ENCODE measurements at regions not wholly inside any gene's neighbourhood (a gene's known extent, or its start where the extent isn't known, plus 50 kb on each side); places are given as distances from the start of the nearest gene placed in this dataset.
"Not testable (repeated sequence)": the region's sequence is repeated elsewhere in the genome, so short reads cannot be mapped to it uniquely, and the experiment has no call there.

GRCh38 chr5:158246661-158247060, 387.7 kb upstream of the CLINT1 start:
- H3K27ac Mint-ChIP-seq = no peak overlapping the region
- DNase-seq (ENCODE audit: low spot score in 2 of 2) (no peak), ATAC-seq (no peak)
- H3K36me3 Mint-ChIP-seq = no peaks in the 10 kb centered on the region
- H3K9me3 Mint-ChIP-seq = no peaks in the 10 kb centered on the region

GRCh38 chr5:158245513-158245912, 386.6 kb upstream of the CLINT1 start:
- Mint-ChIP-seq H3K27ac (no peak overlapping the region), H3K9me3 (no peaks in the 10 kb centered on the region), H3K36me3 (no peaks in the 10 kb centered on the region)
- no peak for ATAC-seq
- DNase-seq (ENCODE audit: low spot score in 2 of 2) = no peak

GRCh38 chr5:158244882-158245281, 385.9 kb upstream of the CLINT1 start:
- Mint-ChIP-seq H3K9me3 (peaks cover 0 to 3% of the 10 kb centered on the region in 2 donors), H3K27ac (no peak overlapping the region), H3K36me3 (no peaks in the 10 kb centered on the region)
- no peak for DNase-seq (ENCODE audit: low spot score in 2 of 2)
- ATAC-seq = no peak

- Mint-ChIP-seq H3K27ac (no peak overlapping the region), H3K9me3 (peaks cover 7 to 11% of the 10 kb centered on the region in 2 donors), H3K36me3 (no peaks in the 10 kb centered on the region)
- DNase-seq (ENCODE audit: low spot score in 2 of 2) (no peak), ATAC-seq (peak in 1 of 2 donors; percentile 16)
Measured at GRCh38 chr5:158236511-158237335, 377.8 kb upstream of the CLINT1 start.

DNA sequence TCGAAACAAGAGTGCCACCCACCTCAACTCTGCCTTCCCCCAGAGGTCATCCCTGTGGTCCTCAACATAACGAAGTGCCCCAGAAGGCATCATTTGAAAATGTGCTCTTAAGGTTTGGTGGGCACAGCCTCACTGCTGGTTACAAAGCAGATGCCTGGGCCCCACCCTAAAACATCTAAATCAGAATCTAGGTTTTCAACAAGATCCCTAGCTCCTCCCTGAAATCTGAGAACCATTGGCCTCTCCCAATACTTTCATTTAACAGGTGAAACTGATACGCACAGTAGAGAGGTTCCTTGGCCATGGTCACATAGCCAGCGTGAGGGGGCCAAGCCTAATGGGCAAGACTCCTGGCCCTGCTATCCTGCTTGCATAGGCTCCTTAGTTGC, 376.2 kb upstream of the CLINT1 start:
- H3K27ac Mint-ChIP-seq = no peak overlapping the region

GRCh38 chr5:158234323-158235158, 375.6 kb upstream of the CLINT1 start:
- Mint-ChIP-seq H3K36me3 (no peaks in the 10 kb centered on the region), H3K9me3 (peaks cover 5% of the 10 kb centered on the region in 2 donors), H3K27ac (no peak overlapping the region)
- DNase-seq (ENCODE audit: low spot score in 2 of 2) (no peak), ATAC-seq (peak in 1 of 2 donors; percentile 28)

More for the DNA sequence above, 376.2 kb upstream of the CLINT1 start:
- ATAC-seq = no peak
- peaks cover 7 to 11% of the 10 kb centered on the region in 2 donors for H3K9me3 Mint-ChIP-seq
- H3K36me3 Mint-ChIP-seq = no peaks in the 10 kb centered on the region
- no peak for DNase-seq (ENCODE audit: low spot score in 2 of 2)

- ATAC-seq (no peak), DNase-seq (ENCODE audit: low spot score in 2 of 2) (no peak)
- Mint-ChIP-seq H3K9me3 (peaks cover 4% of the 10 kb centered on the region in 2 donors), H3K36me3 (no peaks in the 10 kb centered on the region), H3K27ac (no peak overlapping the region)
Measured at GRCh38 chr5:158233735-158234322, 374.9 kb upstream of the CLINT1 start.

GRCh38 chr5:158227314-158227713, 368.4 kb upstream of the CLINT1 start:
- not testable (repeated sequence) for H3K36me3 Mint-ChIP-seq; DNase-seq (ENCODE audit: low spot score in 2 of 2); ATAC-seq; H3K27ac Mint-ChIP-seq; H3K9me3 Mint-ChIP-seq

- DNase-seq (ENCODE audit: low spot score in 2 of 2) (no peak), ATAC-seq (no peak)
- peaks cover 4% of the 10 kb centered on the region in 2 donors for H3K9me3 Mint-ChIP-seq
- H3K36me3 Mint-ChIP-seq = no peaks in the 10 kb centered on the region
- H3K27ac Mint-ChIP-seq = no peak overlapping the region
Measured at GRCh38 chr5:158226496-158226895, 367.6 kb upstream of the CLINT1 start.

DNA sequence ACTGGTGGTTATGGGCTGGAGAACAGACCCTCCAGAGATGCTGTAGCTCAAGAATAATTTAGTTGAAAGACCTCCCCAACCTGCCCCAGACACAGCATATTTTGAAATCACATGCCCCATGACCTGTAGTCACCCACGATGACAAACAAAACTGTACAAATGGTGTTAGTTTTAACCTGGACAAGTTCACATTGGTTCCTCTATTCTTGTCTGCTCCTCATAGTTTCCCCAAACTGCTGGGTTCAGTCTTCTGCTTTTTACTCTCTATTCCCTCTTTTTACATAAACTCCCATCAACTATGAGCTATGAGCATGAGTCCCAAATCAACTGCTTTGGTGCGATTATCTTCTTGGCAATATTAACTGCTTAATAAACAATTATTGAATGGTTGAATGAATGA, 365.3 kb upstream of the CLINT1 start:
- no peak for ATAC-seq
- Mint-ChIP-seq H3K9me3 (peaks cover 4% of the 10 kb centered on the region in 2 donors), H3K36me3 (no peaks in the 10 kb centered on the region), H3K27ac (no peak overlapping the region)
- no peak for DNase-seq (ENCODE audit: low spot score in 2 of 2)

DNA sequence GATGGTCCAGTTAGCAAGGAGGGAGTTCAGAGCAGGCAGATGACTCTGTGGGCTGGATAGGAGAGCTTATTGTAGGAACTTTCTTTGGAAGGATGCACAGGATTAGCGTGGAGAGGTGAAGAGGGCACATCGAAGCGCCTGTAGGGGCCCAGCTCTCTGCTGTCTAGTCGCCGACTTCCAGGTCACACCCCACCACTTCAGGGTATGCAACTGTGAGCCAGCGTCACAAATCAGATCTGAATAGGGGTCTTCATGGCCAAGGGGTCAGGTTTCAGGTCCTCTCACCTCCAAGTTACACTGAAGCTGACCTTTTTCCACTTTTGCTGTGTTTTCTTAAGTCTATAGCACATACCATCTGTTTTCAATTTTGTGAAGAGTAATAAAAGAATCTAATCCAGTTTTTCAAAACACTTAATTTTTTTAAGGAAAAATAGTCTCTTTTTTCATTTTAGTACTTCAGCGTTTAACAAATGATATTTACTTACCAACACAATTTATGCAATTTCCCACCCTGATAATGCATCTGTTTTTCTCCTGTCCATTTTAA, 364.2 kb upstream of the CLINT1 start:
- no peaks in the 10 kb centered on the region for H3K36me3 Mint-ChIP-seq
- H3K9me3 Mint-ChIP-seq = peaks cover 4 to 8% of the 10 kb centered on the region in 2 donors
- H3K27ac Mint-ChIP-seq = no peak overlapping the region
- ATAC-seq (no peak), DNase-seq (ENCODE audit: low spot score in 2 of 2) (no peak)

DNA sequence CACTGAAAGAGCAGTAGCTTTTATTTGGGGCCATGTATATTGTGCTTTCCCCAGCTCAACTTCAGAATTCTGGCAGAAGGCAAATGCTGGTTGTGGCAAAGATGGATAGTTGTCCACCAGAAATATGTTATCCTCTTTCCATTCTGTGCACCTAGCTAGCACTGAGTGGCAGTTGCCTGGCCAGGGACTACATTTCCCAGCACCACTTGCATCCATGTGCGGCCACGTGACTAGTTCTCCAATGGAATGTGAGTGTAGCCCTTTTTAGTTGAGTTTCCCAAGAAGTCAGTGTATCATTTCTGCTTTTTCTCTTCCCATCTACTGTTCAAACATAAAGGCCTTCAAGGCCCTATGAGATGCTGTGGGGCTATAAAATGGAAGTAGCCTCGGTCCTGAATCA, 354.0 kb upstream of the CLINT1 start:
- Mint-ChIP-seq H3K9me3 (peaks cover 6% of the 10 kb centered on the region in 2 donors), H3K27ac (no peak overlapping the region), H3K36me3 (no peaks in the 10 kb centered on the region)
- ATAC-seq (no peak), DNase-seq (ENCODE audit: low spot score in 2 of 2) (no peak)

GRCh38 chr5:158212237-158212636, 353.3 kb upstream of the CLINT1 start:
- Mint-ChIP-seq H3K27ac (no peak overlapping the region), H3K9me3 (peaks cover 0 to 6% of the 10 kb centered on the region in 2 donors), H3K36me3 (no peaks in the 10 kb centered on the region)
- ATAC-seq (no peak), DNase-seq (ENCODE audit: low spot score in 2 of 2) (no peak)

- Mint-ChIP-seq H3K27ac (no peak overlapping the region), H3K36me3 (no peaks in the 10 kb centered on the region), H3K9me3 (no peaks in the 10 kb centered on the region)
- ATAC-seq (no peak), DNase-seq (ENCODE audit: low spot score in 2 of 2) (no peak)
Measured at GRCh38 chr5:158209219-158209908, 350.4 kb upstream of the CLINT1 start.

DNA sequence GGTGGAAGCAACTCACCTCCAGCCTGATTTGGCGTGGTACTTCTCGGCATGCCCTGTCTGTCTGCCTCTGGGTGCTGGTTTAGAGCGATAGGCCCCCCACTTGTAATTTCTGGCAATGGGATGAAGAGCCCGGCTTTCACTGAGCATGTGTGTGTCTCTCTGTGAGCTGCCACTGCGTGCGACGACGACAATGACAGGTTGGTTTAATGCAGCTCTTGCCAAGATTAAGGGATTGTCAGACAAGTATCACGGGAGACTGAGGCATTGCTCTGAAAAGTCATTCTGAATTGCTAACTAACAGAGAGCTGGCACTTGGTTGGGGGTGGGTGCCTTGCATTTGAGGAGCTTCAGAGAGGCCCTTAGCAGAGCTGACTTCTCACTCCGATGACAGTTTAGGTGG, 348.8 kb upstream of the CLINT1 start:
- H3K9me3 Mint-ChIP-seq = no peaks in the 10 kb centered on the region
- H3K27ac Mint-ChIP-seq = no peak overlapping the region

GRCh38 chr5:158205992-158206391, 347.0 kb upstream of the CLINT1 start:
- no peak for DNase-seq (ENCODE audit: low spot score in 2 of 2)
- ATAC-seq = no peak
- Mint-ChIP-seq H3K27ac (no peak overlapping the region), H3K36me3 (no peaks in the 10 kb centered on the region), H3K9me3 (no peaks in the 10 kb centered on the region)

More for the DNA sequence above, 348.8 kb upstream of the CLINT1 start:
- H3K36me3 Mint-ChIP-seq = no peaks in the 10 kb centered on the region
- DNase-seq (ENCODE audit: low spot score in 2 of 2) (no peak), ATAC-seq (no peak)

Data from activated naive CD4-positive, alpha-beta T cell treated with anti-CD3 and anti-CD28 coated beads, Interleukin-2, amount 50 U/mL, for 72 hours (primary cell).